WERI-Rb-1 (cell line): ENCODE measurements at regions not wholly inside any gene's neighbourhood (a gene's known extent, or its start where the extent isn't known, plus 50 kb on each side); places are given as distances from the start of the nearest gene placed in this dataset.

Experiments
- DNase-seq: peaks from one replicate; pipeline ENCODE4 v3.0.0-alpha.2; 2020
- H3K27ac ChIP-seq: fragments of 250-450 bp; sonication (Bioruptor Pico); 2 replicates; pipeline ENCODE4 v1.5.1; 2020; ENCODE audit warnings: mild to moderate bottlenecking, moderate library complexity
- H3K27me3 ChIP-seq: fragments of 250-450 bp; sonication (Bioruptor Pico); 2 replicates; pipeline ENCODE4 v1.5.1; 2021; ENCODE audit warnings: mild to moderate bottlenecking, low read depth, moderate library complexity; ENCODE audit not compliant: insufficient read depth, severe bottlenecking
- H3K36me3 ChIP-seq: fragments of 250-450 bp; sonication (Bioruptor Pico); 2 replicates; pipeline ENCODE4 v1.5.1; 2020; ENCODE audit warnings: mild to moderate bottlenecking, moderate library complexity
- H3K4me3 ChIP-seq: 2 replicates; pipeline ENCODE4 v1.5.1; 2011; ENCODE audit warnings: low read depth, mild to moderate bottlenecking, control low read depth, low read length
- H3K9me3 ChIP-seq: fragments of 250-450 bp; sonication (Bioruptor Pico); 2 replicates; pipeline ENCODE4 v1.5.1; 2021; ENCODE audit warnings: mild to moderate bottlenecking, moderate library complexity; ENCODE audit not compliant: severe bottlenecking
- CTCF ChIP-seq: IDR thresholded peaks from 2 replicates; pipeline ENCODE4 v1.5.1; 2011; ENCODE audit warnings: low read depth, mild to moderate bottlenecking, control low read depth, inconsistent platforms, low read length

GRCh38 chr18:37675699-37676098, 110.1 kb upstream of the CELF4 start:
- H3K27ac ChIP-seq, result no peak overlapping the region
- H3K4me3 ChIP-seq, result no peak overlapping the region
- no peak for DNase-seq
- H3K9me3 ChIP-seq, result peaks cover 2% of the 10 kb centered on the region
- H3K36me3 ChIP-seq, result no peaks in the 10 kb centered on the region
- no peak for TF ChIP-seq CTCF
- H3K27me3 ChIP-seq, result no peaks in the 10 kb centered on the region

DNA sequence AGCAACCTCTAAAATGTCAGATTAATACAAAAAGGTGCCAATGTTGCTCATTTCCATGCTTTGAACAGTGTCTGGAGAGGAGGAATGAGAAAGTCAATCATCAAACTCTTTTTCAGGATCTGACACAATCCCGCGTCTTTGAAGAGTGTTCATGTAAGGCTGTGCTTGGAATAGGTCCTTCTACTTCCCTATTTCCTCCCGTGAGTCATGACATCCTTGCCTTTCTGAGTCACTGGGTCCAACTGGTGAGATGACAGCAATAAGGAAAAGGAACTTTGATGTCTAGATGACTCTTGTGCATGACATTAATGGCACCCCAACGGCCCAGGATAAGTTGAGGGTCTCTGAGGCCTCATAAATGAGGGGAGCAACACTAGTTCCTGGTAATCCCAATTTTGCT, 109.0 kb upstream of the CELF4 start:
- Histone ChIP-seq H3K27ac (no peak overlapping the region), H3K9me3 (peaks cover 2% of the 10 kb centered on the region), H3K27me3 (no peaks in the 10 kb centered on the region), H3K4me3 (no peak overlapping the region), H3K36me3 (no peaks in the 10 kb centered on the region)
- no peak for TF ChIP-seq CTCF
- no peak for DNase-seq

DNA sequence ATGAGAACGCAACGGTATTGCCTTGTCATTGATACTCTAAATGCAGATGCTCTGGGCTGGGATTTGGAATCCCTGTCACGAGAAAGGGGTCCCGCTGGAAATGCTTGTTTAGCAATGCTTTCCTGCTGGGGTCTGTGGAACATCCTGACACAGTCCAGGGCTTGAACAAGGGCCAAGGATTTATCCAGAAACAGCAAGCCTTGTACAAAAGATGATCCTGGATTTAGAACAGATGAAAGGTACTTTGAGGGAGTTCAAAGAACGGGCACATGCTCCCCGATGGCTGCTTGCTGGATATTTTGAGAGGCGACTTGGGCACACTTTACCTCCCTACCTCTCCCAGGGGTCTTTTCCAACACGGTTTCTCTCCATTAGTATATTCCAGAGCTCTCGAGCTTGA, 108.1 kb upstream of the CELF4 start:
- TF ChIP-seq CTCF, result no peak
- no peaks in the 10 kb centered on the region for H3K27me3 ChIP-seq
- H3K4me3 ChIP-seq, result no peak overlapping the region; the same call in 1 of the 2 replicates
- no peak for DNase-seq
- no peaks in the 10 kb centered on the region for H3K36me3 ChIP-seq
- H3K9me3 ChIP-seq, result peaks cover 2% of the 10 kb centered on the region
- no peak overlapping the region for H3K27ac ChIP-seq

GRCh38 chr18:37672932-37673595, 107.5 kb upstream of the CELF4 start:
- Histone ChIP-seq H3K36me3 (no peaks in the 10 kb centered on the region), H3K4me3 (no peak overlapping the region; the same call in 1 of the 2 replicates), H3K9me3 (peaks cover 2% of the 10 kb centered on the region), H3K27ac (no peak overlapping the region), H3K27me3 (no peaks in the 10 kb centered on the region)
- DNase-seq, result peak; percentile 80
- peak; percentile 61 for TF ChIP-seq CTCF

- TF ChIP-seq CTCF, result no peak
- no peaks in the 10 kb centered on the region for H3K36me3 ChIP-seq
- no peak overlapping the region for H3K27ac ChIP-seq
- H3K27me3 ChIP-seq, result no peaks in the 10 kb centered on the region
- H3K9me3 ChIP-seq, result peaks cover 2% of the 10 kb centered on the region
- no peak overlapping the region for H3K4me3 ChIP-seq
- no peak for DNase-seq
These were observed 106.4 kb upstream of the CELF4 start for GRCh38 chr18:37672001-37672400.

GRCh38 chr18:37671530-37671929, 105.9 kb upstream of the CELF4 start:
- H3K27me3 ChIP-seq, result no peaks in the 10 kb centered on the region
- H3K27ac ChIP-seq, result no peak overlapping the region
- H3K36me3 ChIP-seq, result no peaks in the 10 kb centered on the region
- peaks cover 2% of the 10 kb centered on the region for H3K9me3 ChIP-seq
- TF ChIP-seq CTCF, result no peak
- no peak overlapping the region for H3K4me3 ChIP-seq
- no peak for DNase-seq
